Urothelium cell line (cell line): ENCODE measurements at regions not wholly inside any gene's neighbourhood (a gene's known extent, or its start where the extent isn't known, plus 50 kb on each side); places are given as distances from the start of the nearest gene placed in this dataset.
A peak's percentile ranks its signal among the peaks of the same experiment; 100 is the strongest.

Experiments
- DNase-seq: peaks from one replicate; pipeline ENCODE4 v3.0.0; 2011; ENCODE audit warnings: low spot score, mixed read lengths
- FAIRE-seq: peaks from 2 replicates; lab custom pipeline; 2011; peaks lifted over from hg19 to GRCh38; lab: Jason Lieb, UNC

- DNase-seq (no peak), FAIRE-seq (no peak)
These were observed 624.8 kb upstream of the FZD8 start for GRCh38 chr10:36266923-36267322.

GRCh38 chr10:36265741-36266140 is 623.6 kb upstream of the FZD8 start:
- DNase-seq, result no peak
- no peak for FAIRE-seq

GRCh38 chr10:36263871-36264270 is 621.8 kb upstream of the FZD8 start:
- DNase-seq (no peak), FAIRE-seq (no peak)

GRCh38 chr10:36256948-36257356 is 614.9 kb upstream of the FZD8 start:
- peak; percentile 5 for DNase-seq
- no peak for FAIRE-seq

- no peak for FAIRE-seq
- DNase-seq, result no peak
These were observed 614.1 kb upstream of the FZD8 start for GRCh38 chr10:36256166-36256565.

GRCh38 chr10:36254199-36254598 is 612.1 kb upstream of the FZD8 start:
- no peak for FAIRE-seq
- peak; percentile 8 for DNase-seq

- DNase-seq (no peak), FAIRE-seq (no peak)
These were observed 611.6 kb upstream of the FZD8 start for GRCh38 chr10:36253731-36254130.

- FAIRE-seq (no peak), DNase-seq (no peak)
These were observed 609.0 kb upstream of the FZD8 start for GRCh38 chr10:36251068-36251467.

GRCh38 chr10:36248304-36248981 is 606.3 kb upstream of the FZD8 start:
- DNase-seq, result no peak
- FAIRE-seq, result no peak

- FAIRE-seq, result no peak
- no peak for DNase-seq
These were observed 605.4 kb upstream of the FZD8 start for GRCh38 chr10:36247478-36247877.

GRCh38 chr10:36236931-36237330 is 594.8 kb upstream of the FZD8 start:
- no peak for FAIRE-seq
- DNase-seq, result no peak

- FAIRE-seq (no peak), DNase-seq (no peak)
These were observed 594.2 kb upstream of the FZD8 start for GRCh38 chr10:36236341-36236740.

- FAIRE-seq (no peak), DNase-seq (no peak)
These were observed 590.8 kb upstream of the FZD8 start for GRCh38 chr10:36232935-36233334.

GRCh38 chr10:36224431-36224985 is 582.4 kb upstream of the FZD8 start:
- no peak for FAIRE-seq

GRCh38 chr10:36221101-36221500 is 579.0 kb upstream of the FZD8 start:
- FAIRE-seq (no peak), DNase-seq (no peak)

More at GRCh38 chr10:36224431-36224985, 582.4 kb upstream of the FZD8 start:
- no peak for DNase-seq

- DNase-seq, result no peak
These were observed 578.1 kb upstream of the FZD8 start for GRCh38 chr10:36220151-36220550.

GRCh38 chr10:36211856-36212255 is 569.8 kb upstream of the FZD8 start:
- FAIRE-seq (no peak), DNase-seq (no peak)

More at GRCh38 chr10:36220151-36220550, 578.1 kb upstream of the FZD8 start:
- FAIRE-seq, result no peak

- DNase-seq (no peak), FAIRE-seq (no peak)
These were observed 567.4 kb upstream of the FZD8 start for GRCh38 chr10:36209480-36209879.

- DNase-seq (no peak), FAIRE-seq (no peak)
These were observed 560.8 kb upstream of the FZD8 start for GRCh38 chr10:36202881-36203280.

- DNase-seq (no peak), FAIRE-seq (no peak)
These were observed 558.5 kb upstream of the FZD8 start for GRCh38 chr10:36200577-36200976.

- FAIRE-seq (no peak), DNase-seq (no peak)
These were observed 556.2 kb upstream of the FZD8 start for GRCh38 chr10:36198322-36198721.

GRCh38 chr10:36195364-36195763 is 553.3 kb upstream of the FZD8 start:
- no peak for DNase-seq
- FAIRE-seq, result no peak

- DNase-seq (no peak), FAIRE-seq (no peak)
These were observed 552.2 kb upstream of the FZD8 start for GRCh38 chr10:36194276-36194675.
